PC-9 (cell line): ENCODE measurements at regions not wholly inside any gene's neighbourhood (a gene's known extent, or its start where the extent isn't known, plus 50 kb on each side); places are given as distances from the start of the nearest gene placed in this dataset.

Source experiments
- BruUV-seq: library from RNA; stranded (reverse); fragments of 400-500 nt; replicated peaks from 2 replicates; lab custom pipeline; 2021; lab: Mats Ljungman, UMichigan
- CTCF ChIA-PET: fragments of 300-600 bp; sonication (Branson Sonifier 250); formaldehyde crosslinking; loops from one replicate; lab custom pipeline; 2022; ENCODE audit warnings: antibody characterized with exemption; lab: Charles Lee
- POLR2A ChIA-PET: fragments of 300-600 bp; sonication (Branson Sonifier 250); formaldehyde crosslinking; loops from one replicate; lab custom pipeline; 2022; ENCODE audit warnings: antibody characterized with exemption; ENCODE audit not compliant: unreplicated experiment; lab: Charles Lee
- DNase-seq, 2 experiments: peaks; one replicate each; pipeline versions ENCODE4 v3.0.0 to v3.0.0-alpha.2; 2015 to 2022; ENCODE audit warnings: mixed read lengths in 1 of 2
- H2AFZ ChIP-seq: fragments of 200-600 bp; sonication (generic); 2 replicates; pipeline ENCODE4 v1.8.1; 2017; ENCODE audit warnings: antibody characterized with exemption
- H3F3A ChIP-seq: fragments of 200-600 bp; sonication (generic); 2 replicates; pipeline ENCODE4 v1.8.1; 2017; ENCODE audit warnings: antibody characterized with exemption, mild to moderate bottlenecking, low read depth; ENCODE audit not compliant: insufficient read depth
- H3K27ac ChIP-seq: fragments of 200-600 bp; sonication (generic); 2 replicates; pipeline ENCODE4 v1.6.1; 2016; ENCODE audit warnings: mixed run types
- H3K27me3 ChIP-seq: fragments of 200-600 bp; sonication (generic); 2 replicates; pipeline ENCODE4 v1.6.1; 2016; ENCODE audit warnings: low read depth, mixed run types; ENCODE audit not compliant: insufficient read depth
- H3K36me3 ChIP-seq: fragments of 200-600 bp; sonication (generic); 2 replicates; pipeline ENCODE4 v1.6.1; 2016; ENCODE audit warnings: low read depth, mixed run types
- H3K4me1 ChIP-seq: fragments of 200-600 bp; sonication (generic); replicated peaks from 2 replicates; pipeline ENCODE4 v1.6.1; 2016; ENCODE audit warnings: mixed run types; ENCODE audit not compliant: insufficient read depth
- H3K4me2 ChIP-seq: fragments of 200-600 bp; sonication (generic); 2 replicates; pipeline ENCODE4 v1.6.1; 2017; ENCODE audit warnings: mixed run types
- H3K4me3 ChIP-seq: fragments of 200-600 bp; sonication (generic); 2 replicates; pipeline ENCODE4 v1.6.1; 2016; ENCODE audit warnings: mixed run types
- H3K79me2 ChIP-seq: fragments of 200-600 bp; sonication (generic); 2 replicates; pipeline ENCODE4 v1.6.1; 2017; ENCODE audit warnings: low read depth, mixed run types
- H3K9me2 ChIP-seq: fragments of 200-600 bp; sonication (generic); 2 replicates; pipeline ENCODE4 v1.8.1; 2017; ENCODE audit warnings: mild to moderate bottlenecking; ENCODE audit not compliant: insufficient read depth
- H3K9me3 ChIP-seq: fragments of 200-600 bp; sonication (generic); 2 replicates; pipeline ENCODE4 v1.8.1; 2016; ENCODE audit warnings: low read depth; ENCODE audit not compliant: insufficient read depth
- H4K20me1 ChIP-seq: fragments of 200-600 bp; sonication (generic); 2 replicates; pipeline ENCODE4 v1.8.1; 2017; ENCODE audit not compliant: insufficient read depth
- CTCF ChIP-seq: fragments of 200-600 bp; sonication (generic); conservative IDR thresholded peaks from 2 replicates; pipeline ENCODE4 v1.6.1; 2017; ENCODE audit warnings: mixed run types, antibody characterized with exemption, mild to moderate bottlenecking, moderate library complexity
- EZH2 ChIP-seq: fragments of 200-600 bp; sonication (generic); IDR thresholded peaks from 2 replicates; pipeline ENCODE4 v1.8.0; 2017; ENCODE audit warnings: antibody characterized with exemption, low read depth
- intact Hi-C: fragments of 100-400 bp; cut with micrococcal nuclease; formaldehyde crosslinking; loops from one replicate; pipeline ENCODE4 v1.10.0; 2022; ENCODE audit not compliant: unreplicated experiment

- H3F3A ChIP-seq, result no peaks in the 10 kb centered on the region
- no peaks in the 10 kb centered on the region for H3K9me3 ChIP-seq
- ChIA-PET CTCF (no interaction called here), POLR2A (no interaction called here)
- H3K27me3 ChIP-seq, result no peaks in the 10 kb centered on the region; the same call in 1 of the 2 replicates
- BruUV-seq, result no TSS peak
- no peak overlapping the region for H3K4me2 ChIP-seq
- H2AFZ ChIP-seq, result no peak overlapping the region
- H3K79me2 ChIP-seq, result no peaks in the 10 kb centered on the region
- TF ChIP-seq EZH2 (no peak), CTCF (no peak)
- intact Hi-C loops, result no loop called here
- no peaks in the 10 kb centered on the region for H3K4me1 ChIP-seq
- H3K27ac ChIP-seq, result no peak overlapping the region
- no peaks in the 10 kb centered on the region for H3K9me2 ChIP-seq
- DNase-seq, result no peak
- no peak overlapping the region for H3K4me3 ChIP-seq
- H3K36me3 ChIP-seq, result no peaks in the 10 kb centered on the region
- H4K20me1 ChIP-seq, result no peaks in the 10 kb centered on the region
These were observed 85.3 kb upstream of the LY86 start for GRCh38 chr6:6503191-6503590.

- Histone ChIP-seq H4K20me1 (no peaks in the 10 kb centered on the region), H3K4me2 (no peak overlapping the region), H3F3A (no peaks in the 10 kb centered on the region), H3K36me3 (no peaks in the 10 kb centered on the region), H3K79me2 (no peaks in the 10 kb centered on the region), H3K27ac (no peak overlapping the region), H3K9me3 (no peaks in the 10 kb centered on the region), H3K9me2 (no peaks in the 10 kb centered on the region), H3K4me3 (no peak overlapping the region), H2AFZ (no peak overlapping the region), H3K4me1 (no peaks in the 10 kb centered on the region), H3K27me3 (peaks cover 5% of the 10 kb centered on the region; the same call in 1 of the 2 replicates)
- intact Hi-C loops, result no loop called here
- DNase-seq, result no peak
- ChIA-PET POLR2A (no interaction called here), CTCF (no interaction called here)
- TF ChIP-seq CTCF (no peak), EZH2 (no peak)
- no TSS peak for BruUV-seq
These were observed 83.4 kb upstream of the LY86 start for GRCh38 chr6:6505111-6505510.

GRCh38 chr6:6508643-6509042, 79.9 kb upstream of the LY86 start:
- no peak for DNase-seq
- intact Hi-C loops, result no loop called here
- Histone ChIP-seq H2AFZ (no peak overlapping the region), H3K4me3 (no peak overlapping the region), H3F3A (no peaks in the 10 kb centered on the region), H3K4me2 (no peak overlapping the region), H3K27me3 (peaks cover 7% of the 10 kb centered on the region; the same call in 1 of the 2 replicates), H3K4me1 (no peaks in the 10 kb centered on the region), H3K27ac (no peak overlapping the region), H3K36me3 (no peaks in the 10 kb centered on the region), H3K79me2 (no peaks in the 10 kb centered on the region), H4K20me1 (no peaks in the 10 kb centered on the region), H3K9me3 (no peaks in the 10 kb centered on the region), H3K9me2 (no peaks in the 10 kb centered on the region)
- no TSS peak for BruUV-seq
- TF ChIP-seq CTCF (no peak), EZH2 (no peak)
- POLR2A ChIA-PET, result no interaction called here
- CTCF ChIA-PET, result no interaction called here
